ENCODE measurements at regions not wholly inside any gene's neighbourhood (a gene's known extent, or its start where the extent isn't known, plus 50 kb on each side); places are given as distances from the start of the nearest gene placed in this dataset.

GRCh38 chr4:11609751-11610150 is 181.1 kb upstream of the HS3ST1 start:
- no peak for DNase-seq

- no peak for DNase-seq
Observed at GRCh38 chr4:11608992-11609391, 180.3 kb upstream of the HS3ST1 start.

- no peak for DNase-seq
Observed at GRCh38 chr4:11606078-11606477, 177.4 kb upstream of the HS3ST1 start.

GRCh38 chr4:11605597-11605996 is 176.9 kb upstream of the HS3ST1 start:
- no peak for DNase-seq

GRCh38 chr4:11604821-11605220 is 176.1 kb upstream of the HS3ST1 start:
- DNase-seq: no peak

- DNase-seq: no peak
Observed at GRCh38 chr4:11603591-11604194, 175.0 kb upstream of the HS3ST1 start.

- DNase-seq: no peak
Observed at GRCh38 chr4:11602606-11603340, 174.1 kb upstream of the HS3ST1 start.

GRCh38 chr4:11599064-11599463 is 170.4 kb upstream of the HS3ST1 start:
- no peak for DNase-seq

GRCh38 chr4:11598591-11598990 is 169.9 kb upstream of the HS3ST1 start:
- no peak for DNase-seq

GRCh38 chr4:11597506-11597905 is 168.8 kb upstream of the HS3ST1 start:
- no peak for DNase-seq

- no peak for DNase-seq
Observed at GRCh38 chr4:11596989-11597388, 168.3 kb upstream of the HS3ST1 start.

GRCh38 chr4:11593576-11594116 is 165.0 kb upstream of the HS3ST1 start:
- no peak for DNase-seq

- no peak for DNase-seq
Observed at GRCh38 chr4:11592276-11592675, 163.6 kb upstream of the HS3ST1 start.

GRCh38 chr4:11590132-11590531 is 161.4 kb upstream of the HS3ST1 start:
- DNase-seq: no peak

- no peak for DNase-seq
Observed at GRCh38 chr4:11589676-11590075, 161.0 kb upstream of the HS3ST1 start.

- DNase-seq: no peak
Observed at GRCh38 chr4:11587797-11588196, 159.1 kb upstream of the HS3ST1 start.

GRCh38 chr4:11585506-11585905 is 156.8 kb upstream of the HS3ST1 start:
- no peak for DNase-seq

GRCh38 chr4:11568511-11568910 is 139.8 kb upstream of the HS3ST1 start:
- DNase-seq: no peak

- DNase-seq: no peak
Observed at GRCh38 chr4:11566444-11567022, 137.8 kb upstream of the HS3ST1 start.

GRCh38 chr4:11565899-11566298 is 137.2 kb upstream of the HS3ST1 start:
- DNase-seq: no peak

- no peak for DNase-seq
Observed at GRCh38 chr4:11565213-11565612, 136.5 kb upstream of the HS3ST1 start.

- DNase-seq: no peak
Observed at GRCh38 chr4:11564021-11564420, 135.3 kb upstream of the HS3ST1 start.

GRCh38 chr4:11549525-11549924 is 120.8 kb upstream of the HS3ST1 start:
- no peak for DNase-seq

- DNase-seq: no peak
Observed at GRCh38 chr4:11548597-11549082, 119.9 kb upstream of the HS3ST1 start.
